NCI-H2081 treated with DMSO at 0.1 percent for 48 hours (cell line): ENCODE measurements at regions not wholly inside any gene's neighbourhood (a gene's known extent, or its start where the extent isn't known, plus 50 kb on each side); places are given as distances from the start of the nearest gene placed in this dataset.
A peak's percentile ranks its signal among the peaks of the same experiment; 100 is the strongest.
"Not testable (repeated sequence)": the region's sequence is repeated elsewhere in the genome, so short reads cannot be mapped to it uniquely, and the experiment has no call there.

Source experiments
- DNase-seq: peaks from one replicate; lab custom pipeline; 2025; lab: John Stamatoyannopoulos, UW

GRCh38 chr1:199449221-199449620 is 578.3 kb upstream of the NR5A2 start:
- no peak for DNase-seq

- no peak for DNase-seq
Measured at GRCh38 chr1:199449681-199450080, 577.8 kb upstream of the NR5A2 start.

DNA sequence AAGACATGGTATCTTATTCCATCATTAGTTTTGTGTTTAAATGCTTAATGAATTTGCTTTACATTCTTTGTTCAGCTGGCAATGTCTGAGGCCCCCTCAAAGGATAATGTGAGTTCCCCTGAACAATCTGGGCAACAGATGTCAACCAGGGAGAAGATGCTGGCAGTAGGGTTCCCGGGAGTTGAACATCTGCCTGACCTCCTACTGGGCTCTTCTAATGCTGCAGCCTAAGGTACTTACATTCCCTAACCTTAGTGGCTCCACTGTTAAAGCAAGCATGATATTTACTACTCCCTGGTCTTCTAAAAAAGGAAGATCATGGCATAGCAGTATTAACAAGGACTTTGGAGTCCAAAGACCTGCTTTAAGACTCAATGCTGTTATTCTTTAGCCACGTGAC is 574.9 kb upstream of the NR5A2 start:
- no peak for DNase-seq

- DNase-seq = no peak
Measured at GRCh38 chr1:199453723-199454122, 573.8 kb upstream of the NR5A2 start.

GRCh38 chr1:199460933-199461332 is 566.6 kb upstream of the NR5A2 start:
- no peak for DNase-seq

- peak; percentile 37 for DNase-seq
Measured at GRCh38 chr1:199463521-199464127, 563.9 kb upstream of the NR5A2 start.

GRCh38 chr1:199466961-199467360 is 560.5 kb upstream of the NR5A2 start:
- DNase-seq = no peak

- DNase-seq = no peak
Measured at GRCh38 chr1:199472018-199472417, 555.5 kb upstream of the NR5A2 start.

DNA sequence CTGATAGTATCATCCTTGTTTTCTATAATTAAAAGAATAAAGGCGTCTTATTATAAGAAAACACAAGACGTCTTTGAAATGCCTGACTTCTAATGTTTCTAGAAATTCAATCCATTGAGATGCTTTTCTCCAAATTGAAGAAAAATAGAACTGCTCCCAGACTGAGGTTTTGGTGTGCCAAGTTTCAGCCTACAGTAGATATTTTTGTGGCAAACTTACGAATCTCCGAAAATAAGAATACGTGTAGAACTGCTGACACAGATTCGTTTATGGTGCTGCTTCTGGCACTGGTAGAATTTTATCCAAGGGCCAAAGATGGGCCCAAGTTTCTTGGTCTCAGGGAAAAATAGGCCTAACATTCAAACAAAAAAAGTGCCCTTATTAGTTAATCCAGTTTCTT is 554.5 kb upstream of the NR5A2 start:
- DNase-seq = no peak

DNA sequence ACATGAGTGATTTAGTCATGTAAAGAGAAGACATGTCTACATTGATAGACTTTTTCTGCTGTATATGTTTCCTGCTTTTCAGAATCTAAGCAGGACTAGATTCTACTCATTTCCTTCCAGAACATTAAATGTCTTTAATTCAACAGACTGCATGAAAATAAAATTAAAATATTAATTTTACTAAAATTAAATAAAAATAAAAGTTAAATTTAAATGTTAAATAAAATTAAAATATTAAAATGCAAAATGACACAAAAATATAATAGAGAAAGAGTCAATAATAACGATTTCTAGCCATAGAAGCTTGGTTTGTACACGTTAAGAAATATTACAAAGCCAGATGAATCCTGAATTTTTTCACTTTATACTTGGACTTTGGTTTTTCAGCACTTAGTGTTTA is 552.8 kb upstream of the NR5A2 start:
- no peak for DNase-seq

DNA sequence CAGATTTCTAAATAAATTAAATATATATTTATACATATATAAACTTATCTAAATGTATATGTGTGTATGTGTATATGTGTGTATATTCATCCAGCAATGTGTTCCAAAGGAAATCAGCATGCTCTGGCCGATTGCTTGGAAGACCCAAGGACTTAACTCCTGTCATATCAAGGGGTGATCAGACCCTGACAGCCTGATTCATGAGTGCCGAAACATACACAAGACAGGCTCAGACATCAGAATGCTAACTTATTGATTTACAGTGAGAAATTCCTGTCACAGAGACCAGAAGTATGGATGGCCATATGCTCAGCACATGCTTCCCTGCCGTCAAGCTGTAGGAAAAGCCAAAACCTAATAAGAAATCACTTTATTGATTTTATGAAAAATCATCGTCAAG is 545.1 kb upstream of the NR5A2 start:
- DNase-seq = no peak

- no peak for DNase-seq
Measured at GRCh38 chr1:199489594-199489993, 537.9 kb upstream of the NR5A2 start.

GRCh38 chr1:199490769-199491527 is 536.6 kb upstream of the NR5A2 start:
- no peak for DNase-seq

- no peak for DNase-seq
Measured at GRCh38 chr1:199495432-199495831, 532.1 kb upstream of the NR5A2 start.

GRCh38 chr1:199498802-199499201 is 528.7 kb upstream of the NR5A2 start:
- not testable (repeated sequence) for DNase-seq

DNA sequence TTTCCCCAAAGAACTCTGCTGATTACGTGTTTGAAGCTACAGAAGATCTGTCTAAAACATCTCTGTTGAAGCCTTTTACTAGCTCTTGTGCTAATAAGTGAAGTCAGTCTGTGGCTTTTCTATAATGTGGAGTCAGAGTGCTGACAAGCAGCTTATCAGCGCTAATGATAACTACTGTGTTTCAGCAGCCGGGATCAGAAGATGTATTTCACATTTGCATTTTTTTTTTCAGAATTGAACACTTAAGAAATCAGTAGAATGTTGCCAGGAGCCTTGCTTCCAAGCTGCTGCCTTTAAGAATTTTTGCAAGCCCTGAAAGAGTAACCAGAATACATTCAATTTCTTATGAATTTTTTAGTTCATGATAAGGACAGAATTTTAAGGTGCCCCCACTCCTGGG is 519.4 kb upstream of the NR5A2 start:
- DNase-seq = no peak

DNA sequence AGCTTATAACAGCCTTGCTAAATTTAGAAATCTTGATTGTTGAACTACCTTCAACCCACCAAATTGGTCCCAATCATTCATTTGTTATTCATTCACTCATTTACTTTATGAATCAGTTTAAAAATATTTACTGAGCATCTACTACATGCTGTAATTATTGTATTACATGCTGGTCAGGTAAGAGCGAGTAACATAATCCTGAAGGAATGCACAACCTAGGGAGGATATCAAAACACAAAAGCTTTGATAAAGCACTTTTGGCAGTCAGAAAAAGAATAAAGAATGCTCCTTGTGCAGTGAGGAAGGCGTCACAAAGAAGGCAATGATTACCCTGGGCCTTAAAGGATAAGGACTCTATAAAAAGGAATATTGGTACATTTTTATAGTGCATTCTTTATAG is 518.9 kb upstream of the NR5A2 start:
- no peak for DNase-seq

DNA sequence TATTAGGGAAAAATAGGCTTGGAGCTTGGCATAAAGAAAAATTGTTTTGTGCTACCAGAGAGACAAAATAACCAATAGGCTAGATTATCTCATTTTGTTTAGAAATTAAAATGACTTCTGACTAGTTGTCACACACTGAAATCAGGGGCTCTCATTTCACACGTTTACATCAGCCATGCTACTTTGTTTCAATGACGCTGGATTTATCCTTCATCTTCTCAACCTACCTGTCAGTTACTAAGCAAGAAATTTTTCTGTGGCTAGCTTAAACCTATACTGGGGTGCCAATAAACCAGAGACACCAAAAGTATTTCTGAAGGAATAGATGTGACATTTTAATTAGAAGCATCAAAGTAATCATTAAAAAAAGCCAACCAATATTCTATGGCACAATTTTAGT is 518.1 kb upstream of the NR5A2 start:
- DNase-seq = no peak

DNA sequence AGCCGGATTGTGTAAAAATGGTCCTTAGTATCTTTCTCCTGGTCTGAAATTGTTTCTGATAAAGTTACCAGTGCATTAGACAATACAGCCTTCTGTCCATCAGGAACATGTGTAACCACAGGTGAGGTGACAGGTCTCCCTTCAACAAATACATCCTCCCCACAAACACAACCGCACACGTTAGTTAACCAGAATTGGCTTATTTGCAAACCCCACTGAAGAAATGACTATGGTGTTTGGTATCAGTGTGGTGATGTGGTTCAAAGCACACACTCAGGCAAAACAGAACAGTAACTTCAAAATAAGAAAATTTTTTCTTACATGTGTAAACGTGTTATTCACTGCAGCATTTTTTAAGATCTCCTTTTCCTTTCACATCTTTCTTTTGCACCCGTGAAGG is 517.2 kb upstream of the NR5A2 start:
- DNase-seq = no peak

- no peak for DNase-seq
Measured at GRCh38 chr1:199512037-199512710, 515.3 kb upstream of the NR5A2 start.

DNA sequence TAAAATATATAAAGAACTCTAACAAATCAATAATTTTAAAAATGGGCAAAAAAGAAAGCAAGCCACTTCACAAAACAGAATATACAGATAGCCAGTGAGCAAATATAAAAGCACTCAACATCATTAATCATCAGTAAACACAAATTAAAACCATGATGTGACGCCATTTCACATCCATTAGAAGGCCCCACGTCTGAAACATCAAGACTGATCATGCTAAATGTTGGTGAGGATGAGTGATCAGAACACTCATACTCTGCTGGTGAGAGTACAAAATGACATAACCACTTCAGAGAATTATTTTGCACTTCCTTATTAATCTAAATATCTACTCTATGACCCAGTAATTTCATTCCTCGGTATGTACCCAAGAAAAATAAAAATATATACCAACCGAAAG is 512.2 kb upstream of the NR5A2 start:
- no peak for DNase-seq

DNA sequence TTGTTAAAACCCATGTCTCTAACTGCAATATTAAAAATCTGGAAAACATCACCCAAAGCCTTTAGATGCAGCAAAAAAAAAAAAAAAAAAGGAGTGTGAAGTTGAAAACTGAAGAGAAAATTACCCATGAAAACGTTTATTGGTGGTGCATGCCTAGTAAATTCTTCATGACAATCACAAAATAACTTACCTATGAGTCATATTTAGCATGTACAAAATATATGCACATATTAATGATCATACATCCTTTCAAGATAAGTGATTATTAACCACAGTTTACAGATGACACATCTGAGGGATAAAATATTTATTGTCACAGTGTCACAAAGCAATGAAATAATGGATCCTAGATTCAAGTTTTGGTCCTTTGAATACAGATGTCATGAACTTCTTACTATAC is 505.2 kb upstream of the NR5A2 start:
- DNase-seq = no peak

- DNase-seq = no peak
Measured at GRCh38 chr1:199522936-199523335, 504.6 kb upstream of the NR5A2 start.
